ENCODE measurements at regions not wholly inside any gene's neighbourhood (a gene's known extent, or its start where the extent isn't known, plus 50 kb on each side); places are given as distances from the start of the nearest gene placed in this dataset.
A peak's percentile ranks its signal among the peaks of the same experiment; 100 is the strongest.

DNA sequence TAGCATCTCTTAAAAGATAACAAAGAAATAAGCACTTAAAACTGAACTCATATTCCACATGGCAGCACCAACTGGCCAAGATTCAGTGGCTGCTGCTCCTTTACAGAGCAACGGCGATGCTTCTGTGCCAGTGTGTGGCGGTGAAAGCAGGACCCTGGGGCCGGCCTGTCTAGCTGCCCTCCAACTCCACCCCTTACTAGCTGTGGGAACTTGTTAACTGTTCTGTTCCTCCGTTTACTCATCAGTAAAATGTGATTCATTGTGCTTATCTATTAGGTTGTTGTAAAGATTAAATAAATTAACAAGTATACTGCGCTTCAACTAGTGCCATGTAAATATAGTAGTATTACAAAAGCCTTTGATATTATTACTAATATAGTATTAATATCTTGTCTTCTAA, 133.2 kb downstream of the GDAP2 start:
- DNase-seq (ENCODE audit: low spot score), result no peak

DNA sequence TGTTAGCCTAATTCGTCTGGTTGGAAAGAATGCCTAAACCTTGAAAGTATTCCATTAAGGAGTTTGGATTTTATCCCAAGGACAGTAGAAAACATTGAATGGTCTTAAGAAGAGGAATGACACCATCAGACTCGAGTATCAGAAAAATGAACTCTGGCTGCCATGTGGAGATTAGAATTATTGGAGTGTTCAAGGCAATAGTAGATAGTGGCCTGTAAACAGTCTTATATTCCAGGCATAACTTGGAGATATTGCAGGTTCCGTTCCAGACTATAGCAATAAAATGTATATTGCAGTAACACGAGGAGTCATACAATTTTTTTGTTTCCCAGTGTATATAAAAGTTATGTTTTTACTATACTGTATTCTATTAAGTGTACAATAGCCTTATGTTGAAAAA, 130.9 kb downstream of the GDAP2 start:
- Histone ChIP-seq H3K4me3 (ENCODE audit: low read depth, low read length, poor library complexity, severe bottlenecking) (no peak overlapping the region), H3K27me3 (replicated peaks; ENCODE audit: insufficient read depth, low read depth, low read length, poor library complexity) (no peaks in the 10 kb centered on the region), H3K27ac (ENCODE audit: low read depth, low read length, poor library complexity, severe bottlenecking) (no peak overlapping the region), H3K4me1 (ENCODE audit: insufficient read depth, low read length, poor library complexity, severe bottlenecking) (no peaks in the 10 kb centered on the region), H3K9me3 (ENCODE audit: low read depth, low read length, poor library complexity, severe bottlenecking) (no peaks in the 10 kb centered on the region), H3K36me3 (ENCODE audit: insufficient read depth, low read length, poor library complexity, severe bottlenecking) (no peaks in the 10 kb centered on the region)
- CTCF ChIA-PET, result no interaction called here
- no peak for DNase-seq (ENCODE audit: low spot score)
- TF ChIP-seq EZH2 (IDR thresholded peaks at IDR 0.05; ENCODE audit: borderline replicate concordance, low read depth, low read length, poor library complexity, severe bottlenecking), result no peak
- TF ChIP-seq, protein P1, sequence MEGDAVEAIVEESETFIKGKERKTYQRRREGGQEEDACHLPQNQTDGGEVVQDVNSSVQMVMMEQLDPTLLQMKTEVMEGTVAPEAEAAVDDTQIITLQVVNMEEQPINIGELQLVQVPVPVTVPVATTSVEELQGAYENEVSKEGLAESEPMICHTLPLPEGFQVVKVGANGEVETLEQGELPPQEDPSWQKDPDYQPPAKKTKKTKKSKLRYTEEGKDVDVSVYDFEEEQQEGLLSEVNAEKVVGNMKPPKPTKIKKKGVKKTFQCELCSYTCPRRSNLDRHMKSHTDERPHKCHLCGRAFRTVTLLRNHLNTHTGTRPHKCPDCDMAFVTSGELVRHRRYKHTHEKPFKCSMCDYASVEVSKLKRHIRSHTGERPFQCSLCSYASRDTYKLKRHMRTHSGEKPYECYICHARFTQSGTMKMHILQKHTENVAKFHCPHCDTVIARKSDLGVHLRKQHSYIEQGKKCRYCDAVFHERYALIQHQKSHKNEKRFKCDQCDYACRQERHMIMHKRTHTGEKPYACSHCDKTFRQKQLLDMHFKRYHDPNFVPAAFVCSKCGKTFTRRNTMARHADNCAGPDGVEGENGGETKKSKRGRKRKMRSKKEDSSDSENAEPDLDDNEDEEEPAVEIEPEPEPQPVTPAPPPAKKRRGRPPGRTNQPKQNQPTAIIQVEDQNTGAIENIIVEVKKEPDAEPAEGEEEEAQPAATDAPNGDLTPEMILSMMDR (conservative IDR thresholded peaks at IDR 0.05; ENCODE audit: low read depth, low read length), result no peak
- intact Hi-C loops (cut with micrococcal nuclease; ENCODE audit: unreplicated experiment), result no loop called here
- POLR2A ChIA-PET (ENCODE audit: low non-redundant PET), result no interaction called here
- BruUV-seq (replicated peaks), result no TSS peak

More for the DNA sequence above, 133.2 kb downstream of the GDAP2 start:
- Histone ChIP-seq H3K9me3 (ENCODE audit: low read depth, low read length, poor library complexity, severe bottlenecking) (no peaks in the 10 kb centered on the region), H3K4me1 (ENCODE audit: insufficient read depth, low read length, poor library complexity, severe bottlenecking) (no peaks in the 10 kb centered on the region), H3K27ac (ENCODE audit: low read depth, low read length, poor library complexity, severe bottlenecking) (no peak overlapping the region), H3K36me3 (ENCODE audit: insufficient read depth, low read length, poor library complexity, severe bottlenecking) (no peaks in the 10 kb centered on the region), H3K27me3 (replicated peaks; ENCODE audit: insufficient read depth, low read depth, low read length, poor library complexity) (no peaks in the 10 kb centered on the region), H3K4me3 (ENCODE audit: low read depth, low read length, poor library complexity, severe bottlenecking) (no peak overlapping the region)
- POLR2A ChIA-PET (ENCODE audit: low non-redundant PET), result no interaction called here
- CTCF ChIA-PET, result no interaction called here
- intact Hi-C loops (cut with micrococcal nuclease; ENCODE audit: unreplicated experiment), result no loop called here
- no TSS peak for BruUV-seq (replicated peaks)
- TF ChIP-seq, protein P1 (conservative IDR thresholded peaks at IDR 0.05; ENCODE audit: low read depth, low read length), result no peak
- TF ChIP-seq EZH2 (IDR thresholded peaks at IDR 0.05; ENCODE audit: borderline replicate concordance, low read depth, low read length, poor library complexity, severe bottlenecking), result no peak

DNA sequence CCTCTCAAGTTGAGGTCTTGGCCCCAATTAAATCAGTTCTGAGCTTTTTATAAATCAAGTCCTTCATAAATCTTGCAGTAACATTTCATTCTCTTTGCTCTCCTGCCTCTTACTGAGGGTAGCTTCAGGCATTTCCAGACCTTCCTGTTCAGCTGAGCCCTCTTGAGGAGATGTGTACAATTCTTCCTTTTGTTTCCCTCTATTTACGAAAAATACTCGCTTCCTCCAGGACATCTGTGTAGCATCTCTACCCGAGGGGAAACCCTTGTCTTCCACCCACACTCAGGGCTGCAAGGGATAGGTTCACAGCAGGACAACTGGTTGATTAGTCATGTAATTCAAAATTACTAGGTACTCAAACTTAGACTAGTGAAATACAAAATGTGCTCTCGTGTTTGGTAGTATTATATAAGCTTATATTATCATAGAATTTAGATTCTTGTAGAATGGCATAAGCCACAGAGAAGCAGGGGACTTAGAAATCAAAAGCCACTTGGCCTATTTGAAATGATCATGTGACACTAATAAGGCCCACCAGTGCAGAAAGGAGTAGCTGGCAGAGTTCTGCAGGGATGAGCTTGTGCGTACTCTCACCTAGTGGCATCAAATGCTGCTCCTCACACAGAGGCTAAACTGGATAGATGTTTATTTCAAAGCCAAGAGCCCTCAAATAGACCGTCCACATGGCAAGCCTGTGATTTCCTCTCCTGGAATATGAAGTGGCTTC, 126.7 kb downstream of the GDAP2 start:
- CTCF ChIA-PET, result no interaction called here
- peak; percentile 70 for DNase-seq (ENCODE audit: low spot score)
- no peak for TF ChIP-seq EZH2 (IDR thresholded peaks at IDR 0.05; ENCODE audit: borderline replicate concordance, low read depth, low read length, poor library complexity, severe bottlenecking)
- TF ChIP-seq, protein P1 (conservative IDR thresholded peaks at IDR 0.05; ENCODE audit: low read depth, low read length), result no peak
- Histone ChIP-seq H3K36me3 (ENCODE audit: insufficient read depth, low read length, poor library complexity, severe bottlenecking) (no peaks in the 10 kb centered on the region), H3K27me3 (replicated peaks; ENCODE audit: insufficient read depth, low read depth, low read length, poor library complexity) (no peaks in the 10 kb centered on the region), H3K9me3 (ENCODE audit: low read depth, low read length, poor library complexity, severe bottlenecking) (no peaks in the 10 kb centered on the region), H3K27ac (ENCODE audit: low read depth, low read length, poor library complexity, severe bottlenecking) (no peak overlapping the region), H3K4me1 (ENCODE audit: insufficient read depth, low read length, poor library complexity, severe bottlenecking) (no peaks in the 10 kb centered on the region), H3K4me3 (ENCODE audit: low read depth, low read length, poor library complexity, severe bottlenecking) (no peak overlapping the region)
- BruUV-seq (replicated peaks), result no TSS peak
- POLR2A ChIA-PET (ENCODE audit: low non-redundant PET), result no interaction called here
- intact Hi-C loops (cut with micrococcal nuclease; ENCODE audit: unreplicated experiment), result no loop called here
